NCI-H82 treated with DMSO at 0.1 percent for 48 hours (cell line): ENCODE measurements at regions not wholly inside any gene's neighbourhood (a gene's known extent, or its start where the extent isn't known, plus 50 kb on each side); places are given as distances from the start of the nearest gene placed in this dataset.
"Not testable (repeated sequence)": the region's sequence is repeated elsewhere in the genome, so short reads cannot be mapped to it uniquely, and the experiment has no call there.

Source experiments
- DNase-seq: peaks from one replicate; lab custom pipeline; 2025; ENCODE audit not compliant: unreplicated experiment; lab: John Stamatoyannopoulos, UW

DNA sequence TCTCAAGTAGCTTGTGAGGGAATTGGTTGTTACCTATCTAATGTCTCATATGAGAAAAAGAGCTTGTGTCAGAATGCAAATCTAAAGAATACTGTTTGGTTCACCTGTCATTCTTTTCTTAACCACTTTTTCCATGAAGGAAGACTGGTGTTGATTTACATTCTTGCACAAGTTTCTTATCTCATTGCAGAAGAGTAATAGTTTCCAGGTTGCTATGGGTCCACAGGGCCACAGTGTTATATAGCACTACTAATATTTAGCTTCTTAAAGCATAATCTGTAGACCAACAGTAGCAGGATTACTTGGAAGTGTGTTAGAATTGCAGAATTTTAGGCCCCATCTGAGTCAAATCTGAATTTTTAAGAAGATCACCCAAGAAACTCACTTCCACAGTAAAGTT, 697.5 kb downstream of the GBE1 start:
- no peak for DNase-seq

DNA sequence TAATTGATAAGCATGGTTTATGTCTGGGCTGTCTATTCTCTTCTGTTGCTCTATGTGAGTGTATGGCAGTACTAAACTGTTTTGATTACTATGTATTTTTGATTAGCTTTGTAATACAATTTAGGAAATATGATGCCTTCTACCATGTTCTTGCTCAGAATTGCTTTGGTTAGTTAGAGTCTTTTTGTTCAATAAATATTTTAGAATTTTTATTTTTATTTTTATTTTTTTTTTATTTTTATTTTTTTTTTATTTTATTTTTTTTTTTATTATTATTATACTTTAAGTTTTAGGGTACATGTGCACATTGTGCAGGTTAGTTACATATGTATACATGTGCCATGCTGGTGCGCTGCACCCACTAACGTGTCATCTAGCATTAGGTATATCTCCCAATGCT, 710.3 kb downstream of the GBE1 start:
- not testable (repeated sequence) for DNase-seq

DNA sequence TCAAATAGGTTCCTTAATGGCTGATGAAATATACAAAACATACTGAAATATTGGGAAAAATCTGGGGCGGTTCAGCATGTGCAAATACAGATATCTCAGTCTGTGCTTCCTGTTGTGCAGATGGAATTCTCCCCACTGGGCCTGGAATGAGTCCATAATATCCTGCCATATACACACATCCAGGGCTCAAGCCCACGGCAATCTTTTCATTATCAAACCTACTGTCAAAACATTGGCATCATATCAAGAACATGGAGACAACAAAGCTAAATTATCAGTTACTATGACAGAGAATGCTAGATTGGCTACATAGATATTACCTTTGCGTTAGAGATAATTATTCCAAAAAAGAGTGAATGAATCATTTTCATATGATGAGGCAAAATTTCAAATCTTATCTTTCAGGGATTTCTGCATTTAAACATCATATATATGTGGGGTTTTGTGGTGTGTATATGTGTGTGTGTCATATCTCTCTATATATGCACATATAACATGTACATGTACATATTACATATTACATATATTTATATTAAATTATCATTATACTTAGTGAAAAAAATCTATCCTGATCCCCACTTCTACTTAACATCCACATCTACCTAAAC, 713.3 kb downstream of the GBE1 start:
- no peak for DNase-seq

DNA sequence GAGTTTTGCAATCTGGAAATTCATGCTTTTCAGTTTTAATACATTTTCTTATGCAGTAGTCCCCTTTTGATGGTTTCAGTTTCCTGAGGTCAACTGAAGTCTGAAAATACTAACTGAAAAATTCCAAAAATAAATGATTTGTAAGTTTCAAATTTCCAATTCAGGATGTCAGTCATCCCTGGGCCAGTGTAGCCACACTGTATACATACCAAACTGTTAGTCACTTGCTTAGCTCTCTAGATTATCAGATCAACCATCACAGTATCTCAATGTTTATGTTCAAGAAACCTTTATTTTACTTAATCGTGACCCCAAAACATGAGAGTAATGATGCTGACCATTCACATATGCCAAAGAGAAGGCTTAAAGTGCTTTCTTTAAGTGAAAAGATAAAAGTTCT, 715.5 kb downstream of the GBE1 start:
- DNase-seq = no peak

DNA sequence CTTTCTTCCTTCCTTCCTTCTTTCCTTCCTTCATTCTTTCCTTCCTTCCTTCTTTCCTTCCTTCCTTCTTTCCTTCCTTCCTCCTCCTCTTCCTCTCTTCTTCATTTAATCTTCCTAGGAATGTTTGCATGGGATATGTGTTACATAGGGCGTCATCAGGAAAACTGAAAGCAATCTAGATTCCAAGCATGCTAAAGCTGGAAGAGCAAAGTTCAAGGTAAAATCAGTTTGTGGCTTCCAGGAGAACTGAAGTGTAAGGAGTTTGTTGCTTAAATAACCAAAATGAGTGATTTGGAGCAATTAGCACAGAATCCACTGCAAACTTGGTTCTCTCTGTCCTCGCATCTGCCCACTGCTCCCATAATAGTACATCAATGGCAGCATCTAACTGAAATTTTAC, 716.2 kb downstream of the GBE1 start:
- DNase-seq = no peak

DNA sequence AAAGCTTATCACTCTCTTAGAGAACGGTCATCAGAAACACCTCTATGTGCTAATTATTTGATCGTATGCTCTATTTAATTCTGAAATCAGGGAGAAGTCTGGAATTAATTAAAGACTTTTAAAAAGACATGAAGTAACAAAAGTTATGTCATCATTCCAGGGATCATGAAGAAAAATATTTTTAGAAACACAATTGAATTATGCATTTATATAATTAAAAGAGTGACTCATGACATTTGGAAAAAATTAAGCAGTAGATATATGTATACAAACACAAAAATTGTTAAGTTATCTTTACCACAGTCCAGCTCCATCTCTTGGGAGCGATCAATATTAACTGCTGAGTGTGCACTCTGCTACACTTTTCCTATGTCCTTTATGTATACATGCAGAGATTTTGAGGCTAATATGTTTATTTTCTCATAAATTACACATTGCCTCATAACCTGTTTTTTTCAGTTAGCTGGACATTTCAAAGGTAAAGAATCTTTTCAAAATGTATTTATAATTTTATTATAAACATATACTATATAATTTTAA, 717.7 kb downstream of the GBE1 start:
- DNase-seq = no peak

DNA sequence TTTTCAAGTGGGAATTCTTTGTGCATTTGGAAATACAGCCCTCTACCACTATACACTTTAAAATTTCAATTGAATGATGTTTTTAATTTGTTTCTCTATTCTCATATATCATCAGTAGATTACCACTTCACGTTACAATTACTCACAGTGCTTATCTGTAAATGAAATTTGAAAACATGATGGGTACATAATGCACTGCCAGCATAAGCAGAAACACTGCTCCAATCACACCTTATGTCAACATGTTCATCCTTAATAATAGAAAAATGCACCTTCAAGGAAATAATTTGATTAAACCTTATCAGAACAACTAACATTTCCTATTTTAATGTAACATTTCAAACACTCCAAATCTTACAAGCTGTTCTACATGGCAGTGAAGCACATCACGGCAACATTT, 718.4 kb downstream of the GBE1 start:
- DNase-seq = no peak

DNA sequence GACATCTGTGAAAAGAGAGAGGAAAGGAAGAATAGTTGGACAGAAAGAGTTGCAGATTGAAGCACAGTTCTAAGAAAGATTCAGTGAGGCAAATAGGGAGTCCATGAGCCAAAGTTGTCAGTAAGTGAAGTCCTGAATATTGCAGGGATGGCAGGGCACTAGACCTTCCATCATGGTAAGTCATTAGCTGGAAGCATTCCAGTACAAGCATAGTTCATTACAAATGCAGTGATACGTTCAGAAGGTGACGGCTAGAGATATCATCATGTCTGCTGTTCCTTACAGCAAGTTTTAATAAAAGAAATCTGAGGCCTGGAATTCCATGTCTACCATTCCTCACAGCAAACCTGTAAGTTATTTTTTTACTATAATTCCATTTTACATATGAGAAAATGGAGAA, 720.1 kb downstream of the GBE1 start:
- no peak for DNase-seq

DNA sequence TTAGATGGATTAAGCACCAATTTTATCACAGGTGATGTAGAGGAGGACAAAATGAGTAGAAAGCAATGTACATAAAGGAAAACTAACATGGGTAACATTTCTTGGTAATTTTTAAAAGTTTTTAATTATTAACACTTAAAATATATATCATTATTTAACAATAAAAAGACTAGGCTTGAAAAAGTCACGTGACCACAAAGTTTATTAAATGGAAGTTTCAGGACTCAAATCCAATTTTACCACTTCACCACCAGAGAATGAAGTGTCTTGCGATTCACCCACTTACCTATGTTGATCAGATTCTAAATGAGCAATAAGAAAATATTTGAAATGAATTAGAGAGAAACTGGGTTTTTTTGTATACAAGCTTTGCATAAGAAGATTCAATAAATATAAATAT, 721.3 kb downstream of the GBE1 start:
- DNase-seq = no peak

DNA sequence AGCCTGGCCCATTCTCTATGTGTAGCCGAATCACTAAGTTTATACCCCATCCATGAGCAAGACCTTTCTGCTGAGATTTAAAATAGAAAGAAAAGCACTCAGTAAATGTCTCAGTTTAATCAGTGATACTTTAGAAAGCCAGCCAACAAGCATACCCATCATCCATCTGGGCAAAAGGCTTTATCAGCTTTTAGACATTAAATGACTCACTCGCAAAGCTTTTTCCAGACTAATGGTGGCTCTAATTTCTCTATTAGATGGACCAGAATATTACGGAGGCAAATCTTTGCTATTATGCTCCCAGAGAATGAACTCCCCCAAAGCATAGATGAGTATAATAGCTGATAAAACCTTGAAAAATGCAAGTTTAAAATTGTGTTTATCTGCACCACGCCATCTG, 727.8 kb downstream of the GBE1 start:
- DNase-seq = no peak

DNA sequence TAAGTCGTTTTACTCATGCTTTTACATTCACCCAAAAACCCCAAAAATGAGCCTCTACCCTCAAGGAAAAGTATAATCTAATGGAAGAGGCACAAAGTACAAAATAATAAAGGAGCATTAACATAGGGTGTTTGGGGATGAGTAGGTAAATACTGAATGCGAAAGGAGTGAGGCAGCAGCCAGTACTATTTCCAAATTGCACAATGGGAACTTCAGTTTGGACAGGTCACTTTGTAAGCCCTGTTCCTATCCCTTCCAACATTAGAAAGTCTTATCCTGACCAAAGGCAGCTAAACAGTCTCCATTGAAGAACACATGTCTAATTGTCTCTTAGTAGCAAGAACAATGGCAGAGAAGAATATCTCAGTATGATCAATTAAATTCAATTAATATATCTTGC, 728.3 kb downstream of the GBE1 start:
- no peak for DNase-seq

DNA sequence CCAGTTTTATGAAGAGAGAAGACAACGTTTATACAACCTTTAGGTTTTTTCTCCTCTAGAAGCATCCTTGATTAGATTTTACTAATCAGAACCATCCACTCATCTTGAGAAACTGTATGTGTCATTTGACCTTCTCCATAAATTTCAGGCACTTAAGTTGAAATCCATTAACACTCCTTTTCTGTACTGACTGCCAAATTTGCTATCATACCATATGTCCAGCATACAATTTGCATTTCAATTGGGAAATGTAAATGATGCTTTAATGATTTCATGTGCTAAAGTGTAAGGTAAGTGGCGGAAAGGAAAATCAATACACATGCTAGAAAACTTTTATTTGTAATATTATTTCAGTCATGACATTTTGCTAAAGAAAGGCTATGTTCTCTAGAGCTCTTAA, 731.6 kb downstream of the GBE1 start:
- no peak for DNase-seq

DNA sequence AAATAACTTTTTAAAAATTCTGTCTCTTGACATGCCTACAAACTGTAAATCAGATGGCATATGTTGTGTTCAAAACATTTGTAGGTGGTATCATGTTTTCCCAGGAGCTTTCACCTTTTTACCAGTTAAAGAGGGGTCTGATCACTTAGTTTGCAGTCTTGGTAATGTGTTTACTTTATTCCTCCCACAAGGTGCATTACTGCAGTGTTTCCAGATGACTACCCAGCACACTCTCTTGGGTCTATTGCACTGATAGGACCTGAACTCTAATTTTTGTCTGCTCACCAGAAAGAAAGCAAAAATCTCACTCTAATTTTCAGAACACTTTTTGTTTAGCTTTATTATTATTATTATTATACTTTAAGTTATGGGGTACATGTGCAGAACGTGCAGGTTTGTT, 734.1 kb downstream of the GBE1 start:
- no peak for DNase-seq

DNA sequence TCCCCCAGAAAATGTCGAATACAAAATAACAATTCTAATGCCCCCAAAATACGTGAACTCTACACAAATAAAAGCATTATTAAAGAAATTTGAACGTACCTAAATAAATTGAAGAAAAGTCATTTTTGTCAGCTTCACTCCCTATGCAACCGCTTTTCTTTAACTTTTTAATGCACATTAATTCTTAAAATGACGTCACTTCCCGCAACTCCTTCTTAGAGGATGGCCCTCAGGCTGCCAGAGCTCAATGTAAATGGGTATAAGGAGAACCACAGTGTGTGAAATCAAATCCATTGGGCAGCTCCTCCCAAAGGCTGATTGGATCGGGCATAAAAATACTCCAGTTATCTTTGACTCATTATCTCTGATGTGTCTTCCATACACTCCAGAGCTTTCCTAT, 736.9 kb downstream of the GBE1 start:
- DNase-seq = no peak

DNA sequence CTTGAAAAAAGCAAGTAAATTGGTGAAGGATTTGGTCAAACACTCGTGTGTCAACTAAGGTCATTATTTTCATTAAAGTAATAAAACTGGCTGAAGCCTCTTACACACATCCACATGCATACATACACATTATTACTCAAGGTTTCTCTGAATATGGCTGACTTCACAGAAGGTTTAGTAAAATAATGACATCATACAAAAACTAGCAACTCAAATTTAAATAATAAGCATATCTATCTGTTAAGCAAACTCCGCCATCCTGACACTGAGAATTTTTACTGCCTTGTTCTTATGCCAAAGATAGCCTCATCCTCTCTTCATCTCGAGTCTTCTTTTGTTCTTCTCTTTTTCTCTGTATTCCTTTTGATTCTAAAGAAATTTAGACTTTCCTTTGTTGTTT, 739.1 kb downstream of the GBE1 start:
- DNase-seq = no peak

DNA sequence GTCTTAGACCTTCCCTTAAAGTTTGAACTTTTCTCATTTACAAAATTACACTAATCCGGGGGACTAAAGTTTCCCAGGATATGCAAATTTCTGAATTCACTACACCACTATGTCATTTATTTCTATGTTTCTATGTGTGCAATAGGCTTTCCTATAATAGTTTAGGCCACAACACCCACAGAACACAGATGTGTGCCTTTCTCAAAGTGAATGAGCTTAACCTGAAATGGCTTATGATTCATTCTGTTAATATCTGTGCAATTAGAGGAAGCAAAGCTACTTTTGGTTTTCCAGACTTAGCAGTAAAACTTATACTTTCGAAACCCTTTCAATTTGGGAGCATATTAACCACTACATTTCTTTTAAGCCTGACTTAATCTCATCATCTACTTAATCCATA, 748.1 kb downstream of the GBE1 start:
- DNase-seq = no peak

DNA sequence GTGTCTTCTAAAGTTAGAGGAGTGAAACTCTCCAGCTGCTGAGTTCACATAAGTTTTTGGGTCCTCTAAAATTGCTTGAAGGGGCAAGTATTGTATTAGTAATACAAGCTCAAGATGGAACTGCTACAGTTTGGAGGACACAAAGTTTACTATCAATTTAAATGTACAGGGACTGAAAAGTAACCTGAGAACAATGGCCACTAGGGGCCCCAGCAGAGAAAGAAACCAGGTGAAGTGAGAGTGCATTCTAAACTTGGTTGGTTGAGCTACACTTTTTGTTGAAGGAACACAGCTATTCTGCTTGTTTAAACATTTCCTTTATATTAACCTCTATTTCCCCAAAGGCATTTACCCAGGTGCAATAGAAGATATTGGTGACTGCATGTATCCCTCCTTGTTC, 755.5 kb downstream of the GBE1 start:
- DNase-seq = no peak

DNA sequence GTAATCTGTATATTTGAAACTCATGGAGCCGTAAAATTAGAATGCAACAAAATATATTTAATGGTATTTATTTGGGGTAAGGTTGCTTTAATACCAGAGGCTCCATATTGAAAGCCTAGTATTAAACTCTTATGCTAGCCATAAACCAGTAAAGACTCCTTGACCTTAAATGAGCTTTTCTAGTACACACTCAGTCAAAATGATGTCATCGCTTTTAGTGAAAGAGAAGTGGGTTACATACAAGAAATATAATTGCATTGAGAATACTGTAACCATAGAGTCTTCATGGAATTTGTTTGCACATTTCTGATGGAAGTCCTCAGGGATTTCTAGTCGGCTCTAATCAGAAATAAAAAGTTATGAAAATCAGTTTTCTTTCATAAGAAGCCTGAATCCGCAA, 757.6 kb downstream of the GBE1 start:
- no peak for DNase-seq

DNA sequence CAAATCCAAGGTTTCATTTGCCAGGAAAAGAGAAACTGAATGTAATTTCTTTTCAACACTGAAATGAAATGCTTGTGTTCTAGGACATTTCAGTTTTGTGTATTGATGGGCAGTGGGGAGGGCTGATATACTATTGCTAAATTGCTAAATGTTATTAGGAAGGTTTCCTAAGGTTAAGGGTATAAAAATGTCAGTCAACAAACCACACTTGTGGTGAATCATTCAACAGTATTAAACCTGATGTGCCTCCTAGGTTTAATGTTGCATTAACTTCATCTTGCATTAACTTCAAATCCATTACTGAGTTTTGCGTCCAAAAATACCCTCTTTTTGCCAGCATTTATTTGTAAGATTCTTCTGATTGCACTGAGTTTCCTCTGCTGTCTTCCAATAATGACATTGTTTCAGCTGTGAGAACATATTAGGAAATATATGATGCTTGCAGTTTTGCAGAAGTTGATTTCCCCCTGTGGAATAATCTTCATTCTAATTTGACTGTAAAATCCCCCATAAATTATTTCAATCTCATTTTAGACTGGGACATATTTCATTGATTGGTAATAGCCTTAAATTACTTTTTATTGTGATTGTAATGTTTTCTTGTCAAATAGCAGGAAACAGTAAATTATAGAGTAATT, 758.3 kb downstream of the GBE1 start:
- DNase-seq = no peak

DNA sequence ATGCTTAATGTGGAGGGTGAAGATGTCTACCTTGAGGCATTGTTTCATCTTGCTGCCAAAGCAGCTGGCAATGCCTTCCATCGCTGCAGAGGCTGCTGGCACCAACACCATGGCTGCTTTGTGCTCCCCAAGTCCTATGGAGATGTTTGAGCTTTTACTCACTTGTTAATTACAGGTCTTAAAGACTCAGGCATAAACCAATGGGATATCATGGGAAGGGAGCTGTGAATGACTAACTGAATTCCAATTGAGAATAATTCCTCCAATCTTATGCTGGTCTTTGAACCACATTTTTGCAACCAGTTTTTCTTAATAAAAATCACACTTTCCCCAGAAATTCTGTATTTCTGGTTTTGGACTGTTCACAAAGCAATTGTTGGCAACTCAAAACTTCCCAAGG, 762.0 kb downstream of the GBE1 start:
- DNase-seq = no peak

DNA sequence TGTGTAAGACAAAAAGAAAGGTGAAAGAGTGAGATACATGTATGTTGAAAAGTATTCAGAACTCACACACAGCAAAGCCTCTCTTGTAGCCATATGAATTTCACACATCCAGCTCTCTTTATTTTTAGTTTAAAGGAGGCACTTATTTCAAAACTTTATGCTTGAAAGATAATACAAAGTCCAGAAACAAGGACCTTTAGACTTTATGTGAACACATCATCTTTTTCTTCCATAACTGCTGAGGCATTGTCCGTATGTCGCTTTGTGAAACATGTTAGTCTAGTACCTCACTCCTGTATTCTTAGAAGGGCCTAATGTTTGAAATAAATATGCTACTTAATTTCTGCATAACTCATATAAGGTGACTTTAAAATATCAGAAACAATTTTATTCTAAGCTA, 763.4 kb downstream of the GBE1 start:
- DNase-seq = no peak

DNA sequence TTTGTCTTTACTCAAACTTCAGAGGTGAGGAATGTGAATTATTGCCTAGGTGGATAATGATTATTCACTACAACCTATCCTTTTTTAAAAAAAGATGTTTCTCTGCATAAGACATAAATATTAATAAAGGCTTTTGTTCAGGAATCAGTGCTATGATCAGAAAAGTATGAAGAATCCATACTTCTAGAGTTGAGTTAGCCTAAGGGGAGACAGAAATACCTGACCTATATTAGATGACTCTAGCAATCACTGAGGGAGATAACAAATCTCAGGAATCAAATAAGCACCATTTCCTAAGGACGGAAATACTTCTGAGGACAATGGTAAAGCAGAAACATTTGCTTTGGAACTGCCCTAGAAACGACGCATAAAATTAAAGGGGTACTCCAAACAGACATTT, 763.8 kb downstream of the GBE1 start:
- no peak for DNase-seq

DNA sequence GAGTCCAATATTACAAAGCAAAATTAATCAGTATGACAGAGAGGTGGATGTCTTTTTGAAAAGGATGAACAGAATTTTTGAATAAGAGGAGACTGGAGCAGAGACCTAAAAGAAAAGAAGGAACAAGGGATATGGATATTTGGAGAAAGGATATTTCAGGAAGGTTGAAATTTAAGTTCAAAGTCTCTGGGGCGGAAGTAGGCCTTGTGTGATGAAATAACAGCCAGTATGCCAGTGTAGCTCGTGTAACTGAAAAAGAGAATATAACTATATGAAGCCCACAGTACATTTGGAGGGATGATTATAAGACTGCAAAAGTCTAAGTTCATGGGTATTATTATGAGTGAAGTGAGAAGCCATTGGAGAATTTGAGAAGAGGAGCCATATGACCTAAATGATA, 766.7 kb downstream of the GBE1 start:
- no peak for DNase-seq
